Fibroblast of villous mesenchyme (primary cell): ENCODE measurements at regions not wholly inside any gene's neighbourhood (a gene's known extent, or its start where the extent isn't known, plus 50 kb on each side); places are given as distances from the start of the nearest gene placed in this dataset.

Source experiments
- DNase-seq: peaks from one replicate; pipeline ENCODE4 v3.0.0-alpha.2; 2010; ENCODE audit warnings: low read depth
- H3K4me3 ChIP-seq: 2 replicates; pipeline ENCODE4 v1.5.1; 2011; ENCODE audit warnings: low read depth, mild to moderate bottlenecking, low read length
- CTCF ChIP-seq: IDR thresholded peaks from 2 replicates; pipeline ENCODE4 v1.5.1; 2012; ENCODE audit warnings: low read depth, mild to moderate bottlenecking, low read length; ENCODE audit not compliant: insufficient read depth

GRCh38 chr21:32102426-32102825 lies 176.4 kb downstream of the MIS18A start:
- no peak overlapping the region for H3K4me3 ChIP-seq
- no peak for TF ChIP-seq CTCF
- DNase-seq: no peak

DNA sequence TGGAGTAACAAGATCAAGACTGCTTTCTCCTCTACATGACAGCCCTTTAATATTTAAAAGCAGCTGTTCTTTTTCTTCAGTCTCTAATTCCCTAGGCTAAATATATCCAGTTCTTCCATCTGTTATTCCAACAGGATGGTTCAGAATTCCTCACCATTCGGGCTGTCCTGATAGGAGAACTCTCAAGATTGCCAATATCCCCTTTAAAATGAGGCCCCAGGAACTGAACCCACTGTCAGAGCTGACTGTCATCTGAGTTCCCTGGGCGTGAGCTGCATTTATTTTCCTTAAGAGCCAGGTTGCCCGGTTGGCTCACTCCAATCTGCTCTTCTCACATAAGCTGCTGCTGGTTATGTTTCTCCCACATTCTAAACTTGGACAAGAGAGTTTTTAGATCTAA lies 177.6 kb downstream of the MIS18A start:
- TF ChIP-seq CTCF: no peak
- DNase-seq: no peak

GRCh38 chr21:32100423-32100822 lies 178.4 kb downstream of the MIS18A start:
- H3K4me3 ChIP-seq: no peak overlapping the region
- DNase-seq: no peak
- no peak for TF ChIP-seq CTCF

More for the DNA sequence above, 177.6 kb downstream of the MIS18A start:
- H3K4me3 ChIP-seq: no peak overlapping the region

DNA sequence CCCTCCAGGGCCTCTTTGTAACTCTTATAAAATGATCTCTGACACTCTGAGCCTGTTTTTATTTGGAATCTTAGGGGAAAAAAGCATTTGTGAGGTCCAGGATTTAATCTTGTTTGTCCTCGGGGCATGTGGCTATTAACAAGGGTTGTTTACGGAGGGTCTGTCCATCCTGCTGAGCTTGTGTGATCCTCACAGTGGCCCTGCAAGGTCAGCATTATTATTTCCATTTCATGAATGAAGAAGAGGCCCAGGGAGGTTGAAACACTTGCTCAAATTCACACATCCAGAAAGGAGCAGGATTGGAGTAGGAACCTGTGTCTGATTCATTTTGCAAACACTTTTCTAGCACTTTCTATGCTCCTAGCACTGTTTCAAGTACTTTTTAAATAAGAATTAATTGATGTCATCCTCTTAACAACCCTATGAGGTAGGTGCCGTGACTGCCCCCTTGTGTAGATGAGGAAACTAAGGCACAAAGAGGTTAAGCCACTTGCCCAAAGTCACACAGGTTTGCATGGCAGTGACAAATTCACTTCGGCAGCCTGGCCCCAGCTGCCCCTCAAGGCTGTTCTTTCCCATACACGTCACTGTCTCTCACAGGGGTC lies 178.9 kb downstream of the MIS18A start:
- no peak overlapping the region for H3K4me3 ChIP-seq
- no peak for TF ChIP-seq CTCF
- no peak for DNase-seq

DNA sequence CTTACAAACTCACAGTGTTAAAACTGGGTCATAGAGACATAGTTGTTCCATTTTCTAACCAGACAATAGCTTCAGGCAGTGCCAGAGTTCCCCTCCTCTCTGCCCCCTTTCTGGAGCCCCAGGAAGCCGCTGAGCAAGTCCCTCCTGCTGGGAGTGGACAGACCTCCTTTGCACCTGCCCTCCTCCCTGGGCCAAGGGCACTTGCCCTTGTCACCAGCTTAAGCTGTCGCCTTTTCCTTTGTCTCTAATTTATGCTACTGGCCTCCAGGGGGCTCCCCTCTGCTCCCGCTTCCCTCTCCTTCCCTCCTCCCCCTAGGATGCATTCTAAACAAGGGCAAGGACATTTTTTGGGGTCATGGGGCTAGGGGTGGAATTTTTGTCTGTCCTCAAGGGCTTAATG lies 182.4 kb downstream of the MIS18A start:
- peak; percentile 17 for TF ChIP-seq CTCF
- DNase-seq: no peak
- H3K4me3 ChIP-seq: no peak overlapping the region

- no peak overlapping the region for H3K4me3 ChIP-seq
- peak; percentile 3 for DNase-seq
- no peak for TF ChIP-seq CTCF
Measured at GRCh38 chr21:32094804-32095203, 184.0 kb downstream of the MIS18A start.
